T-helper 2 cell treated with Interferon-gamma antibody and Interleukin-4, amounts not matched to agents 5 μg/mL and 100 μg/mL, for 36 hours (primary cell): ENCODE measurements at regions not wholly inside any gene's neighbourhood (a gene's known extent, or its start where the extent isn't known, plus 50 kb on each side); places are given as distances from the start of the nearest gene placed in this dataset.

Source experiments
- DNase-seq: peaks from one replicate; pipeline ENCODE4 v3.0.0; 2021; ENCODE audit warnings: low spot score
- H3K27ac Mint-ChIP-seq: one replicate; pipeline ENCODE4 v1.8.0; 2021; ENCODE audit warnings: mild to moderate bottlenecking, mixed read lengths
- H3K27me3 Mint-ChIP-seq: one replicate; pipeline ENCODE4 v1.8.0; 2021; ENCODE audit warnings: low read depth, mixed read lengths
- H3K36me3 Mint-ChIP-seq: one replicate; pipeline ENCODE4 v1.8.0; 2021; ENCODE audit warnings: low read depth, mixed read lengths
- H3K4me1 Mint-ChIP-seq: one replicate; pipeline ENCODE4 v1.8.0; 2021; ENCODE audit warnings: low read depth, mixed read lengths
- H3K4me3 Mint-ChIP-seq: one replicate; pipeline ENCODE4 v1.8.0; 2022; ENCODE audit warnings: mild to moderate bottlenecking, moderate library complexity, mixed read lengths
- H3K9me3 Mint-ChIP-seq: one replicate; pipeline ENCODE4 v1.8.0; 2021; ENCODE audit warnings: mixed read lengths

DNA sequence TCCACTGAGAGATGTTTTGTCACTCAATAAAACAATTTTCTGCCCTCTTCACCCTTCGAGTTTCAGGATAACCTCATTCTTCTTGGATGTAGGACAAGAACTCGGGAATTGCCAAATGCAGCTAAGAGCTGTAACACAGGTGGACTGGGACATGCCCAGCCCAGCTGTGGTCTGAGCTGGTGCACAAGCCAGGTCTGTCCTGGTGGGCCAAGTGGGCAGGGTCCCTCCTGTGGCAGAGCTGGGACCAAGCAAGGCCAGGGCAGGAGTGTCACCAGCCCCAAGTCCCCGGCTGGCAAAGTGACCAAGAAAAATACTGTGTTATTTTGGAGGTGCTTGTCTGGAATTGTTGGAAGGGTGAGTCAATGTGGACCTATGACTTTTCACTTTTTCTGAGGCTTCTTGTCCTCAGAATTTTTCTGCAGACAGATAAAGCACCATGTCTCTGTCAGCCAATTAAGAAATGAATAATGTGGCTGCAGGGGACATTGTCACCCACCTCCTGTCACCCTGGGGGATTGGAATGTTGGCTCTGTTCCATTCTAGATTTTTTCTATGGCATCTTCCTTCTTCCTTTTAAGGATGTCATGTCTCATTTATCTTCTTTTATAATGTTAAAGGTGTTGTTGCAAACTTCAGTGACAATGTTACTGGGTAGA lies 645.2 kb upstream of the EPHA6 start:
- no peak overlapping the region for H3K4me3 Mint-ChIP-seq
- H3K27ac Mint-ChIP-seq = no peak overlapping the region
- peaks cover 21% of the 10 kb centered on the region for H3K9me3 Mint-ChIP-seq
- no peaks in the 10 kb centered on the region for H3K36me3 Mint-ChIP-seq
- no peaks in the 10 kb centered on the region for H3K4me1 Mint-ChIP-seq
- DNase-seq = no peak
- H3K27me3 Mint-ChIP-seq = no peaks in the 10 kb centered on the region

- peaks cover 37% of the 10 kb centered on the region for H3K9me3 Mint-ChIP-seq
- H3K4me3 Mint-ChIP-seq = no peak overlapping the region
- no peaks in the 10 kb centered on the region for H3K27me3 Mint-ChIP-seq
- no peak overlapping the region for H3K27ac Mint-ChIP-seq
- no peak for DNase-seq
- no peaks in the 10 kb centered on the region for H3K36me3 Mint-ChIP-seq
- H3K4me1 Mint-ChIP-seq = no peaks in the 10 kb centered on the region
These were observed 641.5 kb upstream of the EPHA6 start for GRCh38 chr3:96172917-96173316.

- no peak overlapping the region for H3K4me3 Mint-ChIP-seq
- H3K4me1 Mint-ChIP-seq = no peaks in the 10 kb centered on the region
- no peak overlapping the region for H3K27ac Mint-ChIP-seq
- no peaks in the 10 kb centered on the region for H3K27me3 Mint-ChIP-seq
- peaks cover 32% of the 10 kb centered on the region for H3K9me3 Mint-ChIP-seq
- H3K36me3 Mint-ChIP-seq = no peaks in the 10 kb centered on the region
- no peak for DNase-seq
These were observed 638.9 kb upstream of the EPHA6 start for GRCh38 chr3:96175500-96175899.

GRCh38 chr3:96182756-96183155 lies 631.6 kb upstream of the EPHA6 start:
- H3K27me3 Mint-ChIP-seq = no peaks in the 10 kb centered on the region
- H3K36me3 Mint-ChIP-seq = no peaks in the 10 kb centered on the region
- no peak overlapping the region for H3K27ac Mint-ChIP-seq
- DNase-seq = no peak
- H3K4me1 Mint-ChIP-seq = no peaks in the 10 kb centered on the region
- H3K9me3 Mint-ChIP-seq = peaks cover 11% of the 10 kb centered on the region
- no peak overlapping the region for H3K4me3 Mint-ChIP-seq

DNA sequence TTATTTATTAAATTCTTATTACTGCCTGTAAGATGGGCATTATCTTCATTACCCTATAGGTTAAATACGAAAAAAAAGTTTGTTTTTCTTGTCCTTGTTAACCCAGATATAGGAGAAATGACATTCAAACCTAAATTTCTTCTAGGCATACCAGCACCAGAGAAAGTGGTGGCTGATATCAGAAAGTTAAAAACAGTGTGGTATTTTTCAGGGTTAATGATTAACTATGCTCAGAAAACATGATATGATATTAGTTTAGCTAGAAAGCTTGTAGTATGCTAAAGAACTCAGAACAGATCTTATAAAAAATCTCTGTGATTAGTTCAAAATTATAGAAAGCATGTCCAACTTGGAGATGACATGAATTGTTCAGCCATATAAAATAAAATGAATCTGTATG lies 630.5 kb upstream of the EPHA6 start:
- Mint-ChIP-seq H3K27me3 (no peaks in the 10 kb centered on the region), H3K27ac (no peak overlapping the region), H3K4me3 (no peak overlapping the region), H3K4me1 (no peaks in the 10 kb centered on the region), H3K9me3 (peaks cover 9% of the 10 kb centered on the region), H3K36me3 (no peaks in the 10 kb centered on the region)
- no peak for DNase-seq

DNA sequence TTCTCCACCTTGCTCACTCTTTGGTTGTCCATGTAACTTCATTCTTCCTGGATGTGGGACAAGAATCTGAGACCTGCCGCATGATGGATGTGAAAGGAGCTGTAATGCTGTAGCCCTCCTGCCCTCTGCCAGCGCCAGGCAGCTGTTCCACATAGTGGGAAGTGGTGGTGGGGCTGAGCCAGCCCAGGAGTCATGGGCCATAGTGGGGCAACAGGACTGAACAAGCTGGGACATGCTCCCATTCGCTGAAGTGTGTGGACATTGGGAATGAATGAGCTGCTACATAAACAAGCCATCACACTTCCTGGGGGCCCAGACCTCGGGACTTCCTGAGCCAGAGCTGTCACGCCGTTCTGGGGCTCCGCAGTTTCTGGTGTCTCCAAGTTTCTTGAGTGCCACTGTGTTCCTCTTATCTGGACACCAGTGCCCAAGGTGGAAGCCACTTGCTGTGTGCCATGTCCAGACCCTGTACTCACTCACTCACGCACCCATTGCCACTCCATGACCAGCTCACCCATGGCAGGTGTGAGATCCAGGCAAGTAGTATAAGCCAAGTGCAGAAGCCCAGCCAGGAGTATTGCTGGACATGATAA lies 624.3 kb upstream of the EPHA6 start:
- Mint-ChIP-seq H3K9me3 (peaks cover 12% of the 10 kb centered on the region), H3K27ac (no peak overlapping the region), H3K27me3 (no peaks in the 10 kb centered on the region), H3K4me1 (no peaks in the 10 kb centered on the region), H3K4me3 (no peak overlapping the region), H3K36me3 (no peaks in the 10 kb centered on the region)
- no peak for DNase-seq

DNA sequence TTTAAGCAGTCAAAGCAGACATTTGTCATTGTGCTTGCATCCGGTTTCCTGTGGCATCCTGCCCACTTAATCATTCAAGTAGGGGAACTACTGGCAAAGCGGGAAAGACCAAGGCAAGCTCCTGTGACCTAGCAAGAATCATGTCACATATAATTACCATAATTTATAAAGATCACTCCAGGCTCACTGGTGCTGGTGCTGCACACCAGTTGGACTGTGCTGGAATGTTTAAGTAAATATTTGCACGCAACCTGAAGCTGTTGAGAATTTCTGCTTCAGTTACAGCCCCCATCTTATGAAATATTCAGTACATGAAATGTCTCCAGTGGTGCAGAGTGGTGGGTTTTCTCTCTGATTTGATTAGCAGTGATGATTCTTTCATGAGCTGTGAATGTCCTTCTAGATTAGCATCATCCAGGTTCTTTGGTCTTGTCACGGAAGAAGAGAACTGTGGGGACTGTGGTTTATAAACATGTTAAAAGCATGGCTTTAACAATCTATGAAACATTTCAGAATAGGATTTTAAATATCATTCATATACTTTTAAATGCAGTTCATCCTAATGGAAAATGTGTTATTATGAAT lies 621.3 kb upstream of the EPHA6 start:
- no peaks in the 10 kb centered on the region for H3K27me3 Mint-ChIP-seq
- no peak for DNase-seq
- no peak overlapping the region for H3K4me3 Mint-ChIP-seq
- H3K9me3 Mint-ChIP-seq = peaks cover 9% of the 10 kb centered on the region
- no peaks in the 10 kb centered on the region for H3K36me3 Mint-ChIP-seq
- no peak overlapping the region for H3K27ac Mint-ChIP-seq
- no peaks in the 10 kb centered on the region for H3K4me1 Mint-ChIP-seq

- DNase-seq = no peak
- Mint-ChIP-seq H3K27ac (no peak overlapping the region), H3K27me3 (no peaks in the 10 kb centered on the region), H3K4me3 (no peak overlapping the region), H3K9me3 (peaks cover 23% of the 10 kb centered on the region), H3K4me1 (no peaks in the 10 kb centered on the region), H3K36me3 (no peaks in the 10 kb centered on the region)
These were observed 613.5 kb upstream of the EPHA6 start for GRCh38 chr3:96200897-96201296.

GRCh38 chr3:96201463-96201862 lies 612.9 kb upstream of the EPHA6 start:
- Mint-ChIP-seq H3K27ac (no peak overlapping the region), H3K36me3 (no peaks in the 10 kb centered on the region), H3K4me1 (no peaks in the 10 kb centered on the region), H3K9me3 (peaks cover 23% of the 10 kb centered on the region), H3K4me3 (no peak overlapping the region), H3K27me3 (no peaks in the 10 kb centered on the region)
- DNase-seq = no peak

- H3K4me3 Mint-ChIP-seq = no peak overlapping the region
- no peak for DNase-seq
- H3K36me3 Mint-ChIP-seq = no peaks in the 10 kb centered on the region
- peaks cover 23% of the 10 kb centered on the region for H3K9me3 Mint-ChIP-seq
- no peak overlapping the region for H3K27ac Mint-ChIP-seq
- no peaks in the 10 kb centered on the region for H3K4me1 Mint-ChIP-seq
- no peaks in the 10 kb centered on the region for H3K27me3 Mint-ChIP-seq
These were observed 612.2 kb upstream of the EPHA6 start for GRCh38 chr3:96202181-96202580.

DNA sequence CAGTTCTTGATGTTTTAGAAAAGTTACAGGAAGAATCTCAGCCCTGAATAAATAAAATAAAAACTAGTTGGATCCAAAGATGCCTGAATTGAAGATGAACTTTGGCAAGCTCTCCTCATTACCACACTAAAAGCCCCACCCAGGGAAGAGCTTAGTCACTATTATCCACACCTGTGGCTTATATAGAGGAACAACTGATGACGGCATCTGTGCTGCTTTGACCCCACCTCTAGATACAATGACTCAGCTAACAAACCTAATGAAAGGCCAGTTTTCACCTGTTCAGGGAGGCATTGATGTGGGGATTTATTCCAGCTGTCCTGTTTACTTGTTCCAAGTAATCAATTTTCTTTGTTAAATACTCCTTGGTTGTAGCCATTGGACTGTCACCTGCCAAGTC lies 604.7 kb upstream of the EPHA6 start:
- Mint-ChIP-seq H3K27ac (no peak overlapping the region), H3K4me1 (no peaks in the 10 kb centered on the region), H3K9me3 (peaks cover 28% of the 10 kb centered on the region), H3K27me3 (no peaks in the 10 kb centered on the region), H3K36me3 (no peaks in the 10 kb centered on the region), H3K4me3 (no peak overlapping the region)
- DNase-seq = no peak

- Mint-ChIP-seq H3K4me1 (no peaks in the 10 kb centered on the region), H3K9me3 (peaks cover 54% of the 10 kb centered on the region), H3K36me3 (no peaks in the 10 kb centered on the region), H3K27me3 (no peaks in the 10 kb centered on the region), H3K27ac (no peak overlapping the region), H3K4me3 (no peak overlapping the region)
- DNase-seq = no peak
These were observed 601.0 kb upstream of the EPHA6 start for GRCh38 chr3:96213393-96213792.

GRCh38 chr3:96214941-96215340 lies 599.5 kb upstream of the EPHA6 start:
- Mint-ChIP-seq H3K36me3 (no peaks in the 10 kb centered on the region), H3K4me3 (no peak overlapping the region), H3K27me3 (no peaks in the 10 kb centered on the region), H3K9me3 (peaks cover 47% of the 10 kb centered on the region), H3K27ac (no peak overlapping the region), H3K4me1 (no peaks in the 10 kb centered on the region)
- DNase-seq = no peak

DNA sequence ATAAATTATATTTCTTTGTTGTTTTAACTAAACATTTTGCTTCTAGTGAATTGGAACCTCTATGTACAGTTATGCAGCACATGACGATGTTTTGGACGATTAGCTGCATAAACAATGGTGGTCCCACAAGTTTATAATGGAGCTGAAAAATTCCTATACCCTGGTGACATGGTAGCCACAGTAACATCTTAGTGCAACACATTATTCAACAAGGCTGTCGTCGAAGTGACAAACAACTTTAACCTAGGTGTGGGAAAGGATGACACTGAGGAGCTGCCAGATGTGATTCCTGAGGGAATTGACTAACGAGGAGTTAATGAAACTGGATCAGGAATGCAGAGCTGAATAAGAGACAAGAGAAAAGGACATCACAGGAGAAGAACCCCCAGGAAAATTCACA lies 588.9 kb upstream of the EPHA6 start:
- Mint-ChIP-seq H3K27ac (no peak overlapping the region), H3K4me3 (no peak overlapping the region), H3K27me3 (no peaks in the 10 kb centered on the region), H3K36me3 (no peaks in the 10 kb centered on the region), H3K4me1 (no peaks in the 10 kb centered on the region), H3K9me3 (peaks cover 20% of the 10 kb centered on the region)
- DNase-seq = no peak

- no peak overlapping the region for H3K27ac Mint-ChIP-seq
- peaks cover 15% of the 10 kb centered on the region for H3K9me3 Mint-ChIP-seq
- no peak for DNase-seq
- no peaks in the 10 kb centered on the region for H3K36me3 Mint-ChIP-seq
- H3K4me3 Mint-ChIP-seq = no peak overlapping the region
- H3K27me3 Mint-ChIP-seq = no peaks in the 10 kb centered on the region
- H3K4me1 Mint-ChIP-seq = no peaks in the 10 kb centered on the region
These were observed 580.7 kb upstream of the EPHA6 start for GRCh38 chr3:96233679-96234078.
